SH-SY5Y (cell line): ENCODE measurements at regions not wholly inside any gene's neighbourhood (a gene's known extent, or its start where the extent isn't known, plus 50 kb on each side); places are given as distances from the start of the nearest gene placed in this dataset.

Experiments used
- GATA2 ChIP-seq: IDR thresholded peaks from 2 replicates; pipeline ENCODE4 v1.6.1; 2011; ENCODE audit warnings: mild to moderate bottlenecking, low read depth, low read length
- GATA3 ChIP-seq: IDR thresholded peaks from 2 replicates; pipeline ENCODE4 v1.6.1; 2011; ENCODE audit warnings: low read depth, mild to moderate bottlenecking, low read length, moderate library complexity

DNA sequence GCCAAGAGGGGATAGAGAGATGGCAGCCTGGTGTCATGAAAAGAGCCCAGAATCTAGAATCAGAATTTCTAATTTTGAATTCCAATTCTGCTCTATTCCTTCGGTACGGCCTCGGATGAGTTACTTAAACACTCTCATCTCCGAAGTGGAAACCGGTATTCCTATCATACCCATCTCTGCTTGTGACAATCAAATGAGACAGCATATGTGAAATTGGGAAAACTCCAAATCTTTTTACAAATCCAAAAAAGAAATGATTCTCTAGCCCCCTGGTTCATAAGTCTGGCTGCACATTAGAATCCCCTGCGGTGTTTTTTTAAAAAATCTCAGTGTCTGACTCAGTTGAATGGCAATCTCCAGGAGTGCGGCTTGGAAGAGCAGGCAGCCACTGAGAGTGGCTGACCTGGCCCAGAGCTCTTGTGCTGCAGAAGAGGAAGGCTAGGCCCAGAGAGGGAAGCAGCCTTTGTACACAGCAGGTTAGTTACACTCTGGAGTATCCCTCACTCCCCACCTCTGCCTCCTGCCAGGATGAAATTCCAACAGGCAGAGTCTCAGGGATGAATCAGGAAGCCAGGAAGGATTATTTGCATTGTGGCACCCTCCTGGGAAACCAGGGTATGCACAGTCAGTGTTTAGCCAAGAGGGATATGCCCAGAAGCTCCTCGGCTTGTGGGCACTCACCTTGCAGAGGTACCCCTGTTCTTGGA lies 93.6 kb upstream of the ISX start:
- TF ChIP-seq GATA2 (no peak), GATA3 (no peak)
